ENCODE measurements at regions not wholly inside any gene's neighbourhood (a gene's known extent, or its start where the extent isn't known, plus 50 kb on each side); places are given as distances from the start of the nearest gene placed in this dataset.

- no peak overlapping the region for H3K27ac Mint-ChIP-seq
- no peaks in the 10 kb centered on the region for H3K36me3 ChIP-seq (ENCODE audit: control insufficient read depth, insufficient read depth, low read length)
- no peaks in the 10 kb centered on the region for H3K4me1 ChIP-seq (ENCODE audit: control insufficient read depth, insufficient read depth, low read length)
- no peak for TF ChIP-seq CTCF (conservative IDR thresholded peaks at IDR 0.05)
- no peaks in the 10 kb centered on the region for H3K9me3 Mint-ChIP-seq
- no peak overlapping the region for H3K27ac ChIP-seq (ENCODE audit: low read depth, low read length)
- no peak overlapping the region for H3K4me3 Mint-ChIP-seq
- no peak overlapping the region for H3K9ac ChIP-seq (ENCODE audit: extremely low read depth, low read length, poor library complexity, severe bottlenecking)
- no peaks in the 10 kb centered on the region for H3K9me3 ChIP-seq (ENCODE audit: control insufficient read depth, low read length)
- H3K4me3 ChIP-seq (ENCODE audit: low read length) = no peak overlapping the region
- H3K27me3 ChIP-seq (ENCODE audit: control insufficient read depth, insufficient read depth, low read length, poor library complexity, severe bottlenecking) = no peaks in the 10 kb centered on the region
- 91 to 100% methylated on average over 1 to 2 of the region's 2 CpGs for WGBS, 2 experiments (ENCODE audit: insufficient coverage in 1 of 2, insufficient read length in 1 of 2)
- no peak for DNase-seq
- no peaks in the 10 kb centered on the region for H3K4me1 Mint-ChIP-seq
- H3K27me3 Mint-ChIP-seq (ENCODE audit: insufficient read depth) = no peaks in the 10 kb centered on the region
- H3K36me3 Mint-ChIP-seq (ENCODE audit: low read depth) = no peaks in the 10 kb centered on the region
These were observed 516.2 kb downstream of the KCTD8 start for GRCh38 chr4:43932448-43932847.

GRCh38 chr4:43943998-43944397 lies 504.6 kb downstream of the KCTD8 start:
- no peaks in the 10 kb centered on the region for H3K27me3 ChIP-seq (ENCODE audit: control insufficient read depth, insufficient read depth, low read length, poor library complexity, severe bottlenecking)
- DNase-seq = no peak
- no peak for TF ChIP-seq CTCF (conservative IDR thresholded peaks at IDR 0.05)
- no peak overlapping the region for H3K27ac ChIP-seq (ENCODE audit: low read depth, low read length)
- H3K36me3 ChIP-seq (ENCODE audit: control insufficient read depth, insufficient read depth, low read length) = no peaks in the 10 kb centered on the region
- no peaks in the 10 kb centered on the region for H3K9me3 ChIP-seq (ENCODE audit: control insufficient read depth, low read length)
- Mint-ChIP-seq H3K9me3 (no peaks in the 10 kb centered on the region), H3K4me1 (no peaks in the 10 kb centered on the region), H3K27me3 (ENCODE audit: insufficient read depth) (no peaks in the 10 kb centered on the region), H3K36me3 (ENCODE audit: low read depth) (no peaks in the 10 kb centered on the region), H3K27ac (no peak overlapping the region), H3K4me3 (no peak overlapping the region)
- no peak overlapping the region for H3K9ac ChIP-seq (ENCODE audit: extremely low read depth, low read length, poor library complexity, severe bottlenecking)
- 73 to 80% methylated on average over 1 of the region's 1 CpG for WGBS, 2 experiments (ENCODE audit: insufficient coverage in 1 of 2, insufficient read length in 1 of 2)
- H3K4me1 ChIP-seq (ENCODE audit: control insufficient read depth, insufficient read depth, low read length) = no peaks in the 10 kb centered on the region
- H3K4me3 ChIP-seq (ENCODE audit: low read length) = no peak overlapping the region

GRCh38 chr4:43959976-43960375 lies 488.6 kb downstream of the KCTD8 start:
- Mint-ChIP-seq H3K27me3 (ENCODE audit: insufficient read depth) (no peaks in the 10 kb centered on the region), H3K4me3 (no peak overlapping the region), H3K36me3 (ENCODE audit: low read depth) (no peaks in the 10 kb centered on the region), H3K9me3 (no peaks in the 10 kb centered on the region), H3K27ac (no peak overlapping the region), H3K4me1 (no peaks in the 10 kb centered on the region)
- Histone ChIP-seq H3K27ac (ENCODE audit: low read depth, low read length) (no peak overlapping the region), H3K4me1 (ENCODE audit: control insufficient read depth, insufficient read depth, low read length) (no peaks in the 10 kb centered on the region), H3K27me3 (ENCODE audit: control insufficient read depth, insufficient read depth, low read length, poor library complexity, severe bottlenecking) (no peaks in the 10 kb centered on the region), H3K9ac (ENCODE audit: extremely low read depth, low read length, poor library complexity, severe bottlenecking) (no peak overlapping the region), H3K4me3 (ENCODE audit: low read length) (no peak overlapping the region), H3K9me3 (ENCODE audit: control insufficient read depth, low read length) (no peaks in the 10 kb centered on the region), H3K36me3 (ENCODE audit: control insufficient read depth, insufficient read depth, low read length) (no peaks in the 10 kb centered on the region)
- DNase-seq = no peak
- WGBS, 2 experiments (ENCODE audit: insufficient coverage in 1 of 2, insufficient read length in 1 of 2) = 88% methylated on average over 1 of the region's 1 CpG; no CpG with 5 or more reads in 1 of the 2 experiments
- TF ChIP-seq CTCF (conservative IDR thresholded peaks at IDR 0.05) = no peak

Data from endodermal cell (in vitro differentiated cells).